ENCODE measurements at regions not wholly inside any gene's neighbourhood (a gene's known extent, or its start where the extent isn't known, plus 50 kb on each side); places are given as distances from the start of the nearest gene placed in this dataset.

DNA sequence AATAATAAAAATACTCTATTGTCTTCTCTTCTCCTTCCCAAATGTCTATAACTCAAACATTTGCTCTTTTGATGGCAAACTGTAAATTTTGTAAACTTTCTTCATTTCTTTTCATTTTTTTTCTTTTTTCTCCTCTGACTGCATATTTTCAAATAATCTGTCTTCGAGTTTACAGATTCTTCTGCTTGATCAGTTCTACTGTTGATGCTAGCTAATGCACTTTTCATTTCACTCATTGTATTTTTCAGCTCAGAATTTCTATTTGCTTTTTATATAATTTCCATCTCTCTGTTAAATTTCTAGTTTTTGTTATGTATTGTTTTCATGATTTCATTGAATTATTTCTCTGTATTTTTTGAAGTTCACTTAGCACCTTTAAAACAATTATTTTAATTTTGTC lies 646.8 kb upstream of the INTU start:
- FAIRE-seq = no peak
- H3K9me3 ChIP-seq (ENCODE audit: control insufficient read depth in 2 of 3, insufficient read depth in 1 of 3, low read length in 3 of 3) = peaks cover 0 to 3% (median 0%) of the 10 kb centered on the region in 3 donors
- no peaks in the 10 kb centered on the region for H3K27me3 ChIP-seq (ENCODE audit: control insufficient read depth, insufficient read depth, low read length)
- H3K4me3 ChIP-seq (ENCODE audit: low read length in 3 of 3) = no peak overlapping the region
- no peak overlapping the region for H3K9ac ChIP-seq (ENCODE audit: low read length in 3 of 3)
- DNase-seq = no peak
- TF ChIP-seq, protein P1, sequence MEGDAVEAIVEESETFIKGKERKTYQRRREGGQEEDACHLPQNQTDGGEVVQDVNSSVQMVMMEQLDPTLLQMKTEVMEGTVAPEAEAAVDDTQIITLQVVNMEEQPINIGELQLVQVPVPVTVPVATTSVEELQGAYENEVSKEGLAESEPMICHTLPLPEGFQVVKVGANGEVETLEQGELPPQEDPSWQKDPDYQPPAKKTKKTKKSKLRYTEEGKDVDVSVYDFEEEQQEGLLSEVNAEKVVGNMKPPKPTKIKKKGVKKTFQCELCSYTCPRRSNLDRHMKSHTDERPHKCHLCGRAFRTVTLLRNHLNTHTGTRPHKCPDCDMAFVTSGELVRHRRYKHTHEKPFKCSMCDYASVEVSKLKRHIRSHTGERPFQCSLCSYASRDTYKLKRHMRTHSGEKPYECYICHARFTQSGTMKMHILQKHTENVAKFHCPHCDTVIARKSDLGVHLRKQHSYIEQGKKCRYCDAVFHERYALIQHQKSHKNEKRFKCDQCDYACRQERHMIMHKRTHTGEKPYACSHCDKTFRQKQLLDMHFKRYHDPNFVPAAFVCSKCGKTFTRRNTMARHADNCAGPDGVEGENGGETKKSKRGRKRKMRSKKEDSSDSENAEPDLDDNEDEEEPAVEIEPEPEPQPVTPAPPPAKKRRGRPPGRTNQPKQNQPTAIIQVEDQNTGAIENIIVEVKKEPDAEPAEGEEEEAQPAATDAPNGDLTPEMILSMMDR (IDR thresholded peaks at IDR 0.05; ENCODE audit: borderline replicate concordance, extremely low read depth, insufficient read depth) = no peak
- intact Hi-C loops (cut with DNase I) = no loop called here
- H3K36me3 ChIP-seq (ENCODE audit: control insufficient read depth in 2 of 3, insufficient read depth in 3 of 3, low read length in 3 of 3) = no peaks in the 10 kb centered on the region
- no peaks in the 10 kb centered on the region for H3K4me1 ChIP-seq (ENCODE audit: control insufficient read depth in 2 of 3, insufficient read depth in 2 of 3, low read depth in 1 of 3, low read length in 3 of 3)
- no peak overlapping the region for H3K27ac ChIP-seq (ENCODE audit: low read depth in 2 of 2, low read length in 2 of 2)

DNA sequence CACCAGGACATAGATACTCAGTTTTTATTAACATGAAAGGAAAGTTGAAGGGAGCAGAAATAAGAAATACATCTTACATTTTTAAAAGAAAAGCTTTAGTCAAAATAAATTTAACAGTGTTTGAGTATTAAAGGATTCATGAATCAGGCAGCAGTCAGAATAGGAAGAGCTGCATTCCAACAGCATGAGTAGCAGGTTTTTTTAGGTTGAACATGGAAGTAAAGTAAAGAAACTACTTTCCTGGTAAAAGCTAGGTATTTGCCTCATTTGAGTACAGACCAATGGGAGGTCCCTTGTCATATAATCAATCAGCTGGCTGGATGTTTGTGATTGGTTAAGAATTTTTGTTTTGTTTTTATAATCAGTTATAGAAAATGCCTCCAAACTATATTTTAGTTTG lies 645.9 kb upstream of the INTU start:
- Histone ChIP-seq H3K36me3 (ENCODE audit: control insufficient read depth in 2 of 3, insufficient read depth in 3 of 3, low read length in 3 of 3) (no peaks in the 10 kb centered on the region), H3K4me3 (ENCODE audit: low read length in 3 of 3) (no peak overlapping the region), H3K9ac (ENCODE audit: low read length in 3 of 3) (no peak overlapping the region), H3K9me3 (ENCODE audit: control insufficient read depth in 2 of 3, insufficient read depth in 1 of 3, low read length in 3 of 3) (peaks cover 0 to 3% (median 0%) of the 10 kb centered on the region in 3 donors), H3K27me3 (ENCODE audit: control insufficient read depth, insufficient read depth, low read length) (no peaks in the 10 kb centered on the region), H3K4me1 (ENCODE audit: control insufficient read depth in 2 of 3, insufficient read depth in 2 of 3, low read depth in 1 of 3, low read length in 3 of 3) (no peaks in the 10 kb centered on the region), H3K27ac (ENCODE audit: low read depth in 2 of 2, low read length in 2 of 2) (no peak overlapping the region)
- FAIRE-seq = no peak
- TF ChIP-seq, protein P1 (IDR thresholded peaks at IDR 0.05; ENCODE audit: borderline replicate concordance, extremely low read depth, insufficient read depth) = no peak
- no peak for DNase-seq
- intact Hi-C loops (cut with DNase I) = no loop called here

DNA sequence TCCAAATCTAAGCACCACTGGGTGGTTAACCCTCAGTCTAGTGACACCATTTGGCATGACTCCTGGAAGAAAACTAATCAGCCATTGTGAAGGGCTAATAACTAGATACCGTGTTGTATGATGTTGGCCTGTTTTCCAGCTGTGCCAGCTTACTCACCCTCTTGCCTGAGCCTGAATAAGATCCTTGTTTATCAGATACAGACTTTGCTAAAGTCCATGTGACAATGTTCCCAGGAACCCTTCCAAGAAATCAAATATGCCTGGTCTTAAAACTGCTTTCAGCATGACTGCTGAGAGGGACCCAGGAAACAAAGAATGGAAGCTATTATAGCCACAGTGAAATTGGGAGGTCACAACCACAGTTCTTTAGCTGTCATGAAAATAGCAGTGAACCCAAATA lies 640.8 kb upstream of the INTU start:
- no peak for FAIRE-seq
- Histone ChIP-seq H3K9me3 (ENCODE audit: control insufficient read depth in 2 of 3, insufficient read depth in 1 of 3, low read length in 3 of 3) (no peaks in the 10 kb centered on the region), H3K4me1 (ENCODE audit: control insufficient read depth in 2 of 3, insufficient read depth in 2 of 3, low read depth in 1 of 3, low read length in 3 of 3) (no peaks in the 10 kb centered on the region), H3K27me3 (ENCODE audit: control insufficient read depth, insufficient read depth, low read length) (no peaks in the 10 kb centered on the region), H3K9ac (ENCODE audit: low read length in 3 of 3) (no peak overlapping the region), H3K36me3 (ENCODE audit: control insufficient read depth in 2 of 3, insufficient read depth in 3 of 3, low read length in 3 of 3) (no peaks in the 10 kb centered on the region), H3K27ac (ENCODE audit: low read depth in 2 of 2, low read length in 2 of 2) (no peak overlapping the region), H3K4me3 (ENCODE audit: low read length in 3 of 3) (no peak overlapping the region)
- DNase-seq = no peak
- TF ChIP-seq, protein P1 (IDR thresholded peaks at IDR 0.05; ENCODE audit: borderline replicate concordance, extremely low read depth, insufficient read depth) = no peak
- intact Hi-C loops (cut with DNase I) = no loop called here

DNA sequence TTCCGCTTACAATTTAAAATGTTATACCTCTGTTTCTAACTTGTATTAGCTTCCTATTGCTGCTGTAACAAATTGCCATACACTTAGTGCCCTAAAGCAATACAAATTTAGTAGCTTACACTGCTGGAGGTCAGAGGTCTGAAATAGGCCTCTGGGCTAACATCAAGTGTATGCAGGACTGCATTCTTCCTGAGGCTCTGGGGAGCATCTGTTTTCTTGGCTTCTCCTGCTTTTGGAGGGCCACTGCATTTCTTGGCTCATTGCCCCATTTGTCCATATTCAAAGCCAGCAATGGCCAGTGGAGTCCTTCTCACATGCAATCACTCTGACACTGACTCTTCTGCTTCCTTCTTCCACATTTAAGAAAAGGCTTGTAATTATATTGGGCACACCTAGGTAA lies 639.8 kb upstream of the INTU start:
- Histone ChIP-seq H3K27me3 (ENCODE audit: control insufficient read depth, insufficient read depth, low read length) (no peaks in the 10 kb centered on the region), H3K4me1 (ENCODE audit: control insufficient read depth in 2 of 3, insufficient read depth in 2 of 3, low read depth in 1 of 3, low read length in 3 of 3) (no peaks in the 10 kb centered on the region), H3K9me3 (ENCODE audit: control insufficient read depth in 2 of 3, insufficient read depth in 1 of 3, low read length in 3 of 3) (no peaks in the 10 kb centered on the region), H3K27ac (ENCODE audit: low read depth in 2 of 2, low read length in 2 of 2) (no peak overlapping the region), H3K4me3 (ENCODE audit: low read length in 3 of 3) (no peak overlapping the region), H3K36me3 (ENCODE audit: control insufficient read depth in 2 of 3, insufficient read depth in 3 of 3, low read length in 3 of 3) (no peaks in the 10 kb centered on the region), H3K9ac (ENCODE audit: low read length in 3 of 3) (no peak overlapping the region)
- no peak for FAIRE-seq
- no peak for DNase-seq
- TF ChIP-seq, protein P1 (IDR thresholded peaks at IDR 0.05; ENCODE audit: borderline replicate concordance, extremely low read depth, insufficient read depth) = no peak
- intact Hi-C loops (cut with DNase I) = no loop called here

Measured in kidney (tissue), 13 donors.